ENCODE measurements at regions not wholly inside any gene's neighbourhood (a gene's known extent, or its start where the extent isn't known, plus 50 kb on each side); places are given as distances from the start of the nearest gene placed in this dataset.
A peak's percentile ranks its signal among the peaks of the same experiment; 100 is the strongest.

- peak; percentile 56; the same call in 1 of the 2 replicates for TF ChIP-seq PRDM6 (tag by site-specific recombination; IDR thresholded peaks at IDR 0.05)
- peak; percentile 71; the same call in 1 of the 2 replicates for TF ChIP-seq PRDM4 (tag by site-specific recombination; IDR thresholded peaks at IDR 0.05)
- peak; percentile 60 for TF ChIP-seq IKZF3 (tag by site-specific recombination; IDR thresholded peaks at IDR 0.05)
- peak; percentile 23; the same call in 1 of the 2 replicates for TF ChIP-seq ZNF146 (tag by site-specific recombination; IDR thresholded peaks at IDR 0.05)
- peak; percentile 64; the same call in 1 of the 2 replicates for TF ChIP-seq KLF8 (tag by site-specific recombination; IDR thresholded peaks at IDR 0.05)
- TF ChIP-seq ZSCAN4 (tag by site-specific recombination; IDR thresholded peaks at IDR 0.05), result no peak
- peak; percentile 79 for TF ChIP-seq ZEB2 (tag by site-specific recombination; IDR thresholded peaks at IDR 0.05)
- no peak for TF ChIP-seq ZNF155 (tag by site-specific recombination; IDR thresholded peaks at IDR 0.05)
- TF ChIP-seq EGR2 (tag by site-specific recombination; IDR thresholded peaks at IDR 0.05; ENCODE audit: low read depth), result no peak
- 0 out of 2 replicates have a peak, but pooled peaks have one; percentile 23 for TF ChIP-seq ZBTB6 (tag by site-specific recombination; IDR thresholded peaks at IDR 0.05)
- peak; percentile 71; the same call in 1 of the 2 replicates for TF ChIP-seq ZNF580 (tag by site-specific recombination; IDR thresholded peaks at IDR 0.05)
- peak; percentile 77 for TF ChIP-seq ZNF692 (tag by site-specific recombination; IDR thresholded peaks at IDR 0.05)
- 0 out of 2 replicates have a peak, but pooled peaks have one; percentile 14 for TF ChIP-seq TSHZ1 (tag by site-specific recombination; IDR thresholded peaks at IDR 0.05; ENCODE audit: borderline replicate concordance)
- 0 out of 2 replicates have a peak, but pooled peaks have one; percentile 15 for TF ChIP-seq SCRT1 (tag by site-specific recombination; IDR thresholded peaks at IDR 0.05; ENCODE audit: borderline replicate concordance)
- TF ChIP-seq ZBTB21 (tag by site-specific recombination; IDR thresholded peaks at IDR 0.05), result peak; percentile 90
- TF ChIP-seq ZNF558 (tag by site-specific recombination; IDR thresholded peaks at IDR 0.05), result no peak
- peak; percentile 41 for TF ChIP-seq ZIC2 (tag by site-specific recombination; IDR thresholded peaks at IDR 0.05)
- no peak for TF ChIP-seq REPIN1 (tag by site-specific recombination; IDR thresholded peaks at IDR 0.05; ENCODE audit: low read depth)
- peak; percentile 75 for TF ChIP-seq ZNF398 (tag by site-specific recombination; IDR thresholded peaks at IDR 0.05)
- peak; percentile 65 for TF ChIP-seq ZNF335 (tag by site-specific recombination; conservative IDR thresholded peaks at IDR 0.05)
- TF ChIP-seq ZNF184 (tag by site-specific recombination; IDR thresholded peaks at IDR 0.05), result 0 out of 2 replicates have a peak, but pooled peaks have one; percentile 14
- peak; percentile 90 for TF ChIP-seq ZNF660 (tag by site-specific recombination; IDR thresholded peaks at IDR 0.05)
- peak; percentile 39 for TF ChIP-seq KLF10 (tag by site-specific recombination; IDR thresholded peaks at IDR 0.05)
Measured at GRCh38 chr16:54774768-54775167, 155.9 kb upstream of the IRX5 start (continued).
